Neural progenitor cell (in vitro differentiated cells): ENCODE measurements at regions not wholly inside any gene's neighbourhood (a gene's known extent, or its start where the extent isn't known, plus 50 kb on each side); places are given as distances from the start of the nearest gene placed in this dataset.

Source experiments
- CTCF ChIP-seq: fragments of 200-600 bp; sonication (generic); IDR thresholded peaks from 2 replicates; pipeline ENCODE4 v1.5.1; 2017; ENCODE audit warnings: antibody characterized with exemption, mild to moderate bottlenecking
- EZH2 ChIP-seq: fragments of 200-600 bp; sonication (generic); IDR thresholded peaks from 2 replicates; pipeline ENCODE4 v1.6.1; 2017; ENCODE audit warnings: antibody characterized with exemption, mild to moderate bottlenecking, moderate library complexity
- EZH2phosphoT487 ChIP-seq: fragments of 200-600 bp; sonication (generic); IDR thresholded peaks from 2 replicates; pipeline ENCODE4 v1.6.1; 2017; ENCODE audit warnings: antibody characterized with exemption

GRCh38 chr15:53861792-53862191 is 102.3 kb upstream of the WDR72 start:
- TF ChIP-seq CTCF (no peak), EZH2phosphoT487 (no peak), EZH2 (no peak)
